Endometrium (tissue), 2 donors: ENCODE measurements at regions not wholly inside any gene's neighbourhood (a gene's known extent, or its start where the extent isn't known, plus 50 kb on each side); places are given as distances from the start of the nearest gene placed in this dataset.
"Not testable (repeated sequence)": the region's sequence is repeated elsewhere in the genome, so short reads cannot be mapped to it uniquely, and the experiment has no call there.

Experiments used
- FAIRE-seq: peaks from 2 replicates; lab custom pipeline; 2012; peaks lifted over from hg19 to GRCh38; lab: Jason Lieb, UNC
- donor health status: control.
- donor health status: control.

DNA sequence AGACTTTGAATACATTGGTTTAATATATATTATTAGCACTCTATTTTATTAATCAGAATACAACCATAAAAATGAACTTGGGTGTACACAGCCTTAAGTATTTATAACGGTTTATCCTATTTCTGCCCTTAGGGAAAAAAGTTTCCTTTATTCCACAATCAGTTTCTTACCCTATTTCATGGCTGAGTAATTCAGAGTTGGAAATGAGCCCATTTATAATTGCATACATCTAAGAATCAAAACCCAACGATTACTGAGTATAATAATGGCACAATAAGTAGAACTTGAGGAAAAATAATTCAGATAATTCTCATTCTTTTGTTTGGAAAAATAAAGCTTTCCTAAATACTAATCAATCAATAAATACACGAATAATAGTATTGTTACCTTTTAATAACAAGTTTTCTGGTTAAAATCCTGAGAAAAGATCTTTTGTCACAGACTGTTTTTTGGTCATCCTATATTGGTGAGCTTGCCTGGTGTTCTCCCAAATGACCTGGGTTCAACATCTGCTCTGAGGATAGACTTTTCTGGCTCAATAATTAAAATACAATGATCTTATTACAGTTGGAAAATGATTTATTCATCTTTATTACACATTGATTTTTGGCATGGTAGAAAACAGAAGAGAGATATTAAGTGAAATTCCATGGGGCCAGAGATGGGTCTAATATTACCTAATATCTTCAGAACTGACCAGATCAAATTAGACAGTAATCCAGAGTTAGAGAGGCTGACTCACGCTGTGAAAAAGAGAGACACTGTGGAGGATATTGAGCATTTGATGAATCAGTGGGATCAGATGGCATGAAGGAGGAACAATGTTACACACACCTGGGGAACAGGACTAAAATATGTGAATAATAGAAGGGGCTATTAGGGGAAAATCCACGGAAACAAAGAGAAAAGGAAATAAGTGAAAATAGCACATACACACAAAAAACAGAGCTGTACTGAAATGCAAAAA, 162.1 kb upstream of the TBX18 start:
- no peak for FAIRE-seq

DNA sequence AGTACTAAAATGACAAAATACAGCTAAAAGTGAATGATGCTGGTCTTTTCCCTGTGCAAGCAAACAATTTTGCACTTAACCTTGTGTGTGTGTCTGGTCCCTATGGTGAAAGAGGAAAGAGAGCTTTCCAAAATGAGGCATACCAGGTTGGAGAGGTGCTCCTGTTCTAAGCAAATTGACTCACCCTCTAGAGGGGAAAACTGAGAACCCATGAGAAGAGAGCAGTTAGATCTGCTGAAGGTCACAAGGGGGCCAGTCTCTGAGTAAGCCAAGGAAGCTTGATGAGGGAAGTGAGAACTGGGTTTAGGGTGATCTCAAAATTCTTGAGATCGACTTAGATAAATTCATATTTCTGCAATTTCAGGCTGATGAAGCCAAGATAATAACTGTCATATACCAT, 157.5 kb upstream of the TBX18 start:
- FAIRE-seq: no peak

DNA sequence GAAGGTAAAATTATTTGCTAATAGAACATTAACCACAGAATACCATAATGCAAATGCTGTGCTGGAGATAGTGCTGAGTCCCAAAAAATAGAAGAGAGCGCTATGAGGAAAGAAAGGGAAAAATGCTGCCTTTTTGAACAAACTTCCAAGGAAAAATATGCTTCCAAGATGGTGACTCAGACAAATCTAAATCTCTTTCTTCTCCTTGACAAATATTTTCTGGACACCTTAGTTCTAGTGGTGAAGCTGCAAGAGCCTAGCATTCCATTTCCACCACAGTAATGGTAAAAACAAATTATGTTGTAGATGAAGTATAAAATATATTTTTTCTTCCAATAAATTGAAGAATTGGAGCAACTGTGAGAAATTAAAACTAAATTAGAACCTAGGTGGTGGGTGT, 155.6 kb upstream of the TBX18 start:
- no peak for FAIRE-seq

DNA sequence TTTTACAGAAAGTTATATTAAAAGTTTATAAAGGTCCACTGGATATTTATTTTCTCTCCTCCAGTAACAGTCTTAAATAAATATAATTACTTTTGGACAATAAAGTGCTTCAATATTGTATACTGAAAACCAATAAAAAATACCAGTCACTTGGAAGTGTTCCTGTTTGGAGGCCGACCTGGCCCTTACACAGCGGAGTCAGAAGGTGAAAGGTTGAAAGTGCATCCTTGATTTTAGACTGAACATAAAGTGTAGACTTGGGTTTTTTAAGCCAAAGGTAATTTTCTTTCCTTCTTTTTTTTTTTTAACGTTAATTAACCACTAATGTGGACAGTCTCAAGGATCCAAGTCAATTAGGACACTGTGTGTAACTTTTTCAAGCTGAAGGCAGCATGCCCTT, 152.3 kb upstream of the TBX18 start:
- no peak for FAIRE-seq

DNA sequence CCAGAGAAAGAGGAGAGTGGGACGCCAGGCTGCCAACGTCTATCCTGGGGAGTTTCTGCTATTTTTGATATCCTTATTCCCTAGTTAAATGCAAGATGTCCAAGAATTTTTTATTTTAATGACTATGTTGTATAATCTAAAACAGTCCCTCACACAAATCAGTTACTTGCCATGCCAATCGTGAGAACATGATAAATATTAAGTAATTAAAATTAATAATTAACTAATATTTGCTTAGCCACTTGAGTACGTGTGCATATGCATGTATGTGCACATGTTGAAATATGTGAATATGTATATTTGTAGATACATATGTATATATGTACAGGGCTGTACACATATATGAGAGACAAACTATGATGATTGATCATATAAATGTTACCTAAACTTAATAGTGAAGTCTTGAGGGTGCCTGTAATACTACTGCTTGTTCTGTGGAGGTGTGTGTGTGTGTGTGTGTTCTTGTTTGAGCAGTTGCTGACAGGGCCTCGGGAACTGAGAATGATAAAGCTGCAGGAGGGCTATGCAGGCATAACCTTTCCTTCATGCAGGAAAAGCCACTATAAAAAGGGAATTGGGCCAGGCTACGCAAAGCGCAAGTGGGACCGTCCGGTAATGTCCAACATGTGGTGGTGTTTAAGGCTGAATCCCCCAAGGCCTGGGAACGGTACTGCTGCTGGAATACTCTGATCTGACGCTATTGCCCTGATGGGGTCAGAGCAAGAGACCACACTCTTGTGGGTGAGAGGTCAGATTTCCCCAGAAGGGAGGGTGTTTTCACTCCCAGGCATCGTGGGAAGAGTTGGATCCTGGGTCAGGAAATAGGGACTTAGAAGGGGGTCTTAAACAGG, 148.3 kb upstream of the TBX18 start:
- no peak for FAIRE-seq

DNA sequence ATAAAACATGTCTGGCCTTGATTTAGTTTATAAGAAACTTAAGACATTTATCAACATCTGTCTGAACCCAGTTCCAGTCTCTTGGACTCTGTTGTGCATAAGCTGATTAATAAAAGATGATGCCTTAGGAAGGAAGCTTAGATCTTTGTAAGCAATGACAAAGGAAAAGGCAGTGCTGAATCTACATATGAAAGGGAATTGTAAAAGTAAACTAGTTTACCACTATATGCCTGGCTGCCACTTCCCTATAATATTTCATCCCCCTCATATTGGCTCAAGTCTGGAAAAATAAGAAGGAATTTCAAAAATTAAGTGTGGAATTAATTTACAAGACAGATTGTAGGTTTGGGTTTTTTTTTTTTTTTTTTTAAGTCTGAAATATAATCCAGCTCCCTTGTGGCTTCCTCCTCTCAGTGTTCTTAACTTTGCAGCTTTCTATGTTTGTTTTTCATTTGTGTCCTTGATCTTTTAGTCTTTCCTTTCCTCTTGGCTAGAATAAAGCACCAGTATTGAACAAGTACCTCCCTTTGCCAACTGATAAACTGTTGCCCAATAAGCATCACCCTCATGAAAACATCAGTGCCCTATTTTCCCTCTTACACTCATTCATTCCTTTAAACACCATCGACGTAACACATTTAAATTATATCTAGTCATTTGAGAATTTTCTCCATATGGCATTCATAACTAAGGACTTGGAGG, 146.7 kb upstream of the TBX18 start:
- FAIRE-seq: no peak

DNA sequence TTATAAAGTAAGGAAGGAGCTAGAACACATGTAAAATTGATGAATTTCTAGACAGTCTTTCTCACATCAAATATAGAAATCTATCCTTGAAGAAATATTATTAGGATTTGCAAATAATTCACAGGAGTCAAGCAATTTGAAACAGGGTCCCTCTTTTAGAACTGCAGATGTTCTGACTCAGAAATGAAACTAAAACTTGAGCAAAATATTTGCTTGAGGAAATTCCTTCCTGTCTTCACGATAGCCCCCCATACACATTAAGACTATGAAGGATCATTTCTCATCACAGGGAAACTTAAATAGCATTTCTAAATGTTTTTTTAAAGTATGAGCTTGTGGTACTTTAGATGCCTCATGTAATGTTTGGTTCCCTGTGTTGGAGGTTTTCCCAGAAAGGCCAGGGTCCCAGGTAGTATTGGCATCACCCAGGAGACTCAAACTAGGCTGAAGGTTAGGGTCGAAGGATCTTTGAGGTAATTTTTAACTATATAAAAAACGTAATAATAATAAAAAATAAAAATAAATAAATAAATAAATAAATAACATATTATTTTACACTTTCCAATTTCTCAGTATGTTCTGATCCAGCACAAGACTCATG, 144.0 kb upstream of the TBX18 start:
- FAIRE-seq: no peak

DNA sequence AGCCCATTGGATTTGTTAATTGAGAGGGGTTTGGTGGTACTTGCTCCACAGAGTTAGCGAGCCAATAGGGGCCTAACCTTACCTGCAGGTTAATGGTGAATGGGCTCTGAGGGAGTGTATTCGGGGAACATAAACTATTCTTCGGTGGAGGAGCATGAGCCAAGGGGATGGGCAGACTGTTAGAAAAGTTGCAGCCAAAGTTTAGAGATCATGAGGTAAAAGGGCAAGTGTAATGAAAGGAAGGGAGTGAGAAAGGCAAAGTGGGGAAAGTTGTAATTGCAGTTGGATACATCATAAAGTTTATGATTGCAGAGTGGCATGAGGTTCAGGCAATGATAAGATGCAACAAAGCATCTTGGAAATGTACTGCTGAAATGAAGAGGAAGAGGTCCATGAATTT, 142.1 kb upstream of the TBX18 start:
- FAIRE-seq: no peak

DNA sequence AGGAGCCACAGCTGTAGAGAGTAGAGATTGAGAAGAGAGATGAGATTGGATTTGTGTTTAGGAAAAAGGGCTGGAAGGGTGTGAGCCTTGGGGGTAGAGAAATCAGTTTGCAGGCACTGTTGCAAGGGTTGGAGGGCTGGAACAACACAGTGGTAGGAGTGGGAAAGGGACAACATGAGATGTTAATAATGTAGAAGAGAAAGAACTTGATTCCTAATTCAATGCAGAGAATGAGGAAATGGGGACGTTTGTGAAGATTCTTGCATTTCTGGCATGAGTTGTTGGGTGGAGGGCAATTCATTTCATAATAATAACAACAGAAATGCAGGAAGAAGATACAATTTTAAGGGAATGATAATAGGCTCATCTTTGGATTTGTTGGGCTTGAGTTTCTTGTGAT, 141.4 kb upstream of the TBX18 start:
- no peak for FAIRE-seq

DNA sequence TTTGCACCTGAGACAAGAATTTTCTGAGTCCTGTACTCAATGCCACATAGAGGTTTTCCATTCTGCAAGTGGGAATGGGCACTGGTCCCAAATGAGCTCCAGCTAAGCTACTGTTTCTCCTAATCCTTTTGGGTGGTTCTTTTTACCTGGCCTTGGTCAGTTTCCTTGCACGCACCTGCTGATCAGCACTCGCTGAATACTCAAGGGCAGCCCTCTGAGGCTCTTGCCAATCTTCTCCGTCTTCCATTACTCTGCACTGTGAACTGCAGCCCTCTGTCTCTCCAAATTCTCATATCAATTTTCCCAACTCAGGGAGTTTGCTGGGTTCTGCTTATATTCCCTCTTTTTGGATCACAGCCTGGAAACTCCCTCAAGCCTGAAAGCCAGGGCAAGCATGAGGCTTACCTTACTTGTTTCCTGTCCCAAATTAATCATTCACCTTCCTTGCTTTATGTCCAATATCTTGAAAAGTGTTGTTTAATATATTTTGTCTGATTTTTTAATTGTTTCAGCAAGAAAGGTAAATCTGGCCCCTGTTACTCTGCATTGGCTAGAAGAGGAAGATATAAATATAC, 138.0 kb upstream of the TBX18 start:
- FAIRE-seq: no peak

DNA sequence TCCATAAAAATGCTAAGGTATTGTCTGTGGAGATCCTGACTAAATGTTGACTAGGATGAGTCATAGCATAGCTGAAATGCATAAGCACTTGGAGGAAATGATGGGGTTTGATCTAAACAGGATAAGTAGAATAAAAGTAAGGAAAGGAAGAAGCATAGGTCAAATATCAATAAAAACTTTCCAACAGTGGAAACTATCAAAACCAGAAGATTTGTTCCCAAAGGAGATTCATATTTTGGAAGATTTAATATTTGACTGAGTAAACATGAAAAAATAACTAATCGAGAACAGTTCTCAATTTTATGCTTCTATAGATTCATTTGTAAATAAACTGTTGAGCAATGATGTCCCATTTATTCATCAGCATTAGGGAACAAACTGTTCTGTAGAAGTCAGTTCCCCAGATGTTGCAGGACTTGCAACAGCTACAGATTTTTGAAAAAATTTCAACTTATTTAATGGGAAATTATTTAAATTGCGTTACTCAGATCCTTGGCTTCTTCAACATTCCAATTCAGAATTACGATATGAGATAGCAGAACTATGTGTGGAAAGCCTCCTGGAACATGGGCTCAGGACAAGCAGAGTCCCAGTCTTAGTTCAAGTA, 133.7 kb upstream of the TBX18 start:
- no peak for FAIRE-seq

DNA sequence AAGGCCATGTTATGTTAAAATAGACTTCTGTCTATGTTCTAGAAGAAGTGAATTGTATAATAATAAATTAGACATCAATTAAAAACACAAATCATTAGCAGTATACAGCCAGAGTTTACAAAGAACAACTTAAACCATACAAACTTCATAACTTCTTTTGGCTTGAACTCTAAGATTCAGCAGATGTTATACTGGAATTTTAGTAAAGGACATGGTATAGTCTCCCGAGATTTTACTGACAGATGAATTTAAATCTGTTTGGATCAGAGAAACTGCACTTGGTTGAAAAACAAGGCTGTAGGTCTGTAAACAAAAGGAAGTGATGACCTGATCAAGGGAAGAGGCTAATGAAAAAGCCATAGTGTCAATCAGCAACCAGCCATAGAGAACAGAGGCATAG, 132.6 kb upstream of the TBX18 start:
- FAIRE-seq: no peak

DNA sequence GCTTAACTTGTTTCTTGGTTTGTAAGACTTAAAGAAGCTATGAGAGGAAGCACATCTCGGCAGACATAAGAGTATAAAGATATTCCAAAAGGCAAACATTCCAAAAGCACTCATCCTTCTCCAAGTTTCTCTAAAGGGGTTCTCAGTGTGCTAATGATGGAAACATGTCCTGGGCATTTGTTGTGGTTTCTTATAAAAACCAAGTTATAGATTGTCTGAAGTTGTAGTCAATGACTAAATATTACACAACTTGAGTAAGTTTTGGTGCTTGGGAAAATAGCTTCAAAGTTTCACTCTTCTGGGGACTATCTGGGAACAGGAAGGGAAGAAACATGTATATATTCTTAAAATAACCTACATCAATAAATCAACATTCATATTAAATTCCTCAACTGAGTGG, 128.3 kb upstream of the TBX18 start:
- no peak for FAIRE-seq

DNA sequence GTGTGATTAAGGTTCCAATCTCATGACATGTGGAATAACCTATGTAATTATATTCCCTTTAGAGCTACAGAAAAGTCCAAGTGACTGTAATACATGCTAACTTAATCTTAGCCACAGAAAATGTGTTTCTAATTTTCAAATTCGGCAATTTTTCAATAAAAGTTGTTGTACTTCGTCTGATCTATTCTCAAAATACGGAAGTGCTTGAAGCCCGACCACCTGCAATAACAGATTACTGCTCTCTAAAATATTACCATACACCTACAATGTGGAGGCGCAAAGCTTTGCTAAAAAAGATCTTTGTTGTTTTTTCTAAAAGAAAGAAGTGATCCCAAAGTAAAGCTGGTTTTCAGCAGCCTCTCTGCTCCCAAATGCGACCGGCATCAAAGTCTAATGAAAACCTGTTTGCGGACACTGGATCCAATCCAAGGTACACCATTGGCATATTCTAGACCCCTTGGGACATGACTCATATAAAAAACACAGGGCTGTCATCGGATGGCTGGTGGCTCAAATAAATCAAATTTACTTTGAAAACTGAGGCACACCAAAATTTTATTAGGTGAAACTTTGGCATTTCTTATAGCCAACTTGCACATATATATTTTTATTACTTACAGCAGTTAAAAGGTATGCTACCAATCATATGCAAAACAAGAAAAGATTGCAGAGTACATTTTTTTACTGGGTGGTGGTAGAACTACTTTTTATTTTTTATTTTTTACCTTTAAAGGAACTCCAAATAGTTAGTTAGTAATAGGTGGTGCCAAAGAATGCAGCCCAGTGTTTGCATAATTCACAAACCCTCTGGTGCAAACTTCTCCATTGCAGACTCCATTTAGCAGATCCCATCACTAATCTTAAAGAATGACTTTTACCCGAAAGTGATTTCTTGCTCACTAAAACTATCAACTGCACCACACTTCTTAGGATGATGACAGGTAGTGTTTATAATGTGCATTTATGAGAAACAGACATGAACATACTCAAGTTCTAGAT, 118.7 kb upstream of the TBX18 start:
- no peak for FAIRE-seq

DNA sequence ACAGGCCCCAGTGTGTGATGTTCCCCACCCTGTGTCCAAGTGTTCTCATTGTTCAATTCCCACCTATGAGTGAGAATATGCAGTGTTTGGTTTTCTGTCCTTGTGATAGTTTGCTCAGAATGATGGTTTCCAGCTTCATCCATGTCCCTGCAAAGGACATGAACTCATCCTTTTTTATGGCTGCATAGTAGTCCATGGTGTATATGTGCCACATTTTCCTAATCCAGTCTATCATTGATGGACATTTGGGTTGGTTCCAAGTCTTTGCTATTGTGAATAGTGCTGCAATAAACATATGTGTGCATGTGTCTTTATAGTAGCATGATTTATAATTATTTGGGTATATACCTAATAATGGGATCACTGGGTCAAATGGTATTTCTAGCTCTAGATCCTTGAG, 115.0 kb upstream of the TBX18 start:
- not testable (repeated sequence) for FAIRE-seq

DNA sequence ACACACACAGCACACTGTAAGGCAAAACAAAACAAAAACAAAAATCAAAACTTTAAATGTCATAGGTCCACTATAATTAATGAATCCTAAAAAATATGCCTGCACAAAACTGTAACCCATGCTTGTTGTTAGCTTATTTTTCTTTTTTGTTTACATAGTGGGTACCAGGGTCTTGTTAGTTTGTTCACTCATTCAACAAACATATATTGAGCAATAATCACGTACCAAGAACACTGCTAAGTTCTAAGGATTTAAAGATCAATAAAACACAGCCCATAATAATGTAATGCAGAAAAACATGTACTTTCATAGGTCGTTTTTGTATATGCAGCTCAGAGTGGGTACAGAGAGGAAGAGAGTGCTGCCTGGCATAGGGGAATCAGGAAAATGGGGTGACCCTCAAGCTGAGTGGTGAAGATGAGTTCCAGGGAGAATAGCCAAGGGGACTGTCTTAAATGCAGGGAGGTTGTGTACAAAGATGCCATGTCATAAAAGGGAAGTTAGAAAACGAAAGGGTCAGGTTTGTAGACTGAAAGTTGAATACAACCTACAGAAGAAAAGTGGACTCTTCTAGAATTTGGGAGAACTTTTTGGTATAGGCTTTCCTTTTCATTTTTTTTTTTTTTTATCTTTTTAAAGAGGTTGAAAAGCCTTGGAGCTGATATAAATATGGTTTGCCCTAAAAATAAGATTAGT, 113.3 kb upstream of the TBX18 start:
- FAIRE-seq: no peak

DNA sequence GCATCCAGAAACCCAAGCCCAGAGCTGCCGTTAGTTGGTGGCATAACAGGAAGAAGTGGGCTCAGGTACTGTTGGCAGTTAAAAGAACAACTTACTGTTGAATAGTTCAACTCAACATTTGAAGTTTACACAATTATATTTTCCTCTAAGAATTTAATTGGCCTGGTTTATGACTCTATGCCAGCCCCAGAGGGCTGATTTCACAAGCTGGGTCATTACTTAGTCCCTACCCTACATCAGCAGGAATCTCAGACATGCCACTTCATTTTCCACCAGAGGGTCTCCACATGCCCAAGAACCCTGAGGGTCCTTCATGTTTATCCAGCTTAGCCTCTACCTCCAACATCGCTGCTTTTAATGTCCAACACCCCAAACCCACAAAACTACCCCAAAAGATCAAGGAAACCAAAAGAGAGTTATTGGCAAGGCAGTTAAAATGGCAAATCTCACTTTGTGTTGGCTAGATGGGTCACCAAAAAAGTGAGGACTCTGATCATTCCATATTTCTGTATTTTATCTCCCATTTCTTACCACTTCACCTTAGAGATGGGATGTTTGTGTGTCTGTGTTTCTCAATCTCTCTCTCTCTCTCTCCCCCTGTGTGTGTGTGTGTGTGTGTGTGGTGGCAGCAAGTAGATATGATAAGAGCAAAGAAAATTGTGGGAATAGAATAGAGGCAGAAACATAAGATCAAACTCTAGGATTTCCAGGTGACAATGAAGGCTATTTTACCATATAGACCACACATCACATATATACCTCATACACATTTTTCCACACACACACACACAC, 112.5 kb upstream of the TBX18 start:
- FAIRE-seq: no peak

DNA sequence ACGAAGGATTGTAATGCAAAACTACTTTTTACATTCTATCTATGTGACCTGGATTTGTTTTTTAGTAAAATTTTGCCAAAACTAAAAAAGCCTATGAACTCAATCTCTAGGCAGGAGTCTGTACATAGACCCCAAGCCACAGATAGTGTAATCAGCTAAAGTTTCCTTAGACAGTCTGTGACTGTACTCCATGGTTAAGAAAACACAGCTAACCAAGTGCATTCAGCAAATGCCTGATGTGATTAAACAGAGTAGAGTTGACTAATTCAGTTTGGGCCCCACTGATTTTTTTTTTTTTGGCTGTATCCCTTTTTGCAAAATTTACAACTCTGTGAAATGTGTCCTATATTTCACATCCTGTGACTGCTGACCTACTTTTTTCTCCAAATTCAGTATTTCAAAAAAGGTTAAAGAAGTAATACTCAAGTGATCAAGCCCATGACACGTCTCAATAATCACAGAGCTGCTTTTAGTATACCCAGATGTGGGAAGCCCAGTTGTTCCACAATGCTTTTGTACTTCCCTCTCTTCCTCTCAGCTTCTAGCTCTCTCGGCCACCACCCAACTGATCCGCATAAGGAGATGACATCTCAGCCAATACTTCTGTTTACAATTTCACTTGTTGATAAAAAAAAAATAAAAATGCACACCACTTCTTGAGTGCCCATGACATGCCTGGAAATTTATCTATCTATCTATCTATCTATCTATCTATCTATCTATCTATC, 108.8 kb upstream of the TBX18 start:
- no peak for FAIRE-seq
